Stimulated activated CD4-positive, alpha-beta T cell treated with anti-CD3 and anti-CD28 coated beads, Interleukin-4, amount 100 ng/mL, for 48 hours (primary cell): ENCODE measurements at regions not wholly inside any gene's neighbourhood (a gene's known extent, or its start where the extent isn't known, plus 50 kb on each side); places are given as distances from the start of the nearest gene placed in this dataset.
"Not testable (repeated sequence)": the region's sequence is repeated elsewhere in the genome, so short reads cannot be mapped to it uniquely, and the experiment has no call there.

ENCODE experiments used
- DNase-seq, 2 donors: peaks; one replicate each; pipeline ENCODE4 v3.0.0-alpha.2; 2020; ENCODE audit warnings: low read depth in 2 of 2

DNA sequence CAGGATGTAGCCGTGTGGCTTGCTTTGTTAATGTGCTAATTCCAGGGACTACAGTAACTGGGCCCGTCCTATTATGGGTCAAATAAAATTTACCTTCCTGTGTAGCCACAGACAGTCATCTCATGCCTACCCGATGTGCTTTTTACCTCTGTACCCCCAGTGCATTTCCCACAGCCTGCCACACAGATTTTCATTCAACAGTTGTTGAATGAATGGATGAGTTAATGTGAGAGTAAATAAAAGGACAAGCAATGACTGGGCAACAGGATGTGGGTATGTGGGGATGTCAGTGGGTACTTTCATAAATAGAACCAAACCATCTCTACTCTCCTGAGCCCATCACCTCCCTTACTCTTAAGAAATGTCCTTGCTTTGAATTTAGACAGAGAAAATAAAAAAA lies 441.2 kb upstream of the ZNF462 start:
- no peak for DNase-seq

DNA sequence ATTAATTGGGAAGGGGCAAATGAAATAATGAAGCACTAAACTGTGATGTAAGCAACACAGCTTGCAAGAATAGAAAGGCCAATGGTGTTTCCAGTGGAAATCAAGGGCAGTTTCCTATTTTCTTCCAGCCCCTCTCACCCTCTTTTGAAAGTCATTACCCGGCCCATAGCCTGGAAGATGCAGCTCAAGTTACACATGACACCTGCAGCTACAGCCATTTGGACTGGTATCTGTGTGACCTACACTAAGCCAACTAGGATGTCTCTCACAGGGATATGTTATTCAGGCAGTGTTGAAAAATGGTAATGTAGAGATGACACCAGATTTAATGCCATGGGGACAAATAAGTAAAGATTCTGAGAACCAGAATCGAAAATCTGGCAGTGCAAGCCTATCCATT lies 439.4 kb upstream of the ZNF462 start:
- DNase-seq, result no peak

DNA sequence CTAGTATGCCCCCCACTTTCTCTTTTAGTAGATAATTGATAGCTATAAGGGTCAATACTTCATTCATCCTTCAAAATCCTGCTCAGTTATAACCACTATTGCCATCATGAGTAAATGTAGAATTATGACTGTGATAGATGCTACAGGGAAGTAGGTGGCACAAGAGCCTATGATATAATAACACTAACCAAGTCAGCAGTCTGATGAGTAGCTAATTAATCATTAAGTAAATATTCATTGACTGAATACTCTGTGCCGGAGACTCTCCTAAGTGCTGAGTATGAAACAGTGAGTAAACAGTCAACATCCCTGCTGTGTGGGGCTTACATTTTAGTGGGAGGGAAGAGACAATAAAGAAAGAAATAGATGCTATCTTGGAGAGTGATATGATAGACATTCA lies 430.3 kb upstream of the ZNF462 start:
- no peak for DNase-seq

DNA sequence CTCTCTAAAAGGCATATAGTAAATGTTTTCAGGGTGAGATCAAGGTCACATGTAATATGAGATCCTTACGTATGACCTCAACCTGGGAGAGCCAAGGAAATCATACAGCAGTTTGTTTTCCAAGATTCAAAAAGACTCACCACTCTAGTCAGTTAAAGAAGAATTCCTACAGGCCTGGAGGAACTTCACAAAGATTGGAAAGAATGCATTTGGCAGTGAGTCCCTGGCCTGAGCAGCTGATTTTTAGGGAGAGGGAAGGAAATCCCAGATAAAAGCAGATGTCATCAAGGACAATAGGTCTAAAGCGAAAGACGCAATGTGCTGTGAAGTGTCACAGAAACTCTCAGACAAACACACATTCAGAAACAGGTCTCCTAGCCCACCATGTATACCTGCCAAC lies 424.0 kb upstream of the ZNF462 start:
- DNase-seq, result no peak

DNA sequence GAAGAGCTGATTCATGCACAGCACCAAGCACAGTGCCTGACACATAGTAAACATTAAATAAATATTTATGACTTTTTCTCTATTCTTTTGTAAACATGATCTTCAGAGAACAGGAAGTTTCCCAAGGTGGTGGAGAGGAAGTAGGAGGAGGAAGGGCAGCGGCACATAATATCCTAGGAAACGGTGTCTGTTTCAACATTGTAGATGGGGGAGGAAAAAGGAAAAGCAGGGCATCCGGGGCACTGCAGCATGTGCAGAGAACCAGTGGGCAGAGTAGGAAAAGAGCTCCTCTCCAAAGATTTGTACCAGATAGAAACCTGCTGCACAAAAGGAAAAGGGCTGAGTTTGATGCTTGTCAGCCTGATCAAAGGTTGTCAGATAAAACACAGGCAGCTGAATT lies 421.7 kb upstream of the ZNF462 start:
- DNase-seq, result no peak

DNA sequence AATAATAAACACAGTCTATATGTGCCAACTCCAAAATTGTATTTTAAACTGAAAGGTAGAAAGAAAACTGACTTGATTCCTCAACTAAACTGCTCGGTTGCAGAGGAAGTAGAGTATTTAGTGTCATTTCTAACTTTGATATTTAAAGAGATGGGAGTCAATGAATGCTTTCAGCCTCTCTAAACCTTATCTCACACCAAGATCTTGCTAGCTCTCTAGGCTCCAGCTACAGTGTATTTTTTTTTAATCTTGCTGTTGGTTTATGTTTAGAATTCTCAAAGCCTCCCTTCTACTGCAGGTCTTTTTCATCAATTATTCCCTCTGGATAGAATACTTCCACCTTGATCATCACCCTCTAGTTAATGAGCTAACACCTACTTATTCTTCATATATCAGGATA lies 419.4 kb upstream of the ZNF462 start:
- DNase-seq, result no peak

DNA sequence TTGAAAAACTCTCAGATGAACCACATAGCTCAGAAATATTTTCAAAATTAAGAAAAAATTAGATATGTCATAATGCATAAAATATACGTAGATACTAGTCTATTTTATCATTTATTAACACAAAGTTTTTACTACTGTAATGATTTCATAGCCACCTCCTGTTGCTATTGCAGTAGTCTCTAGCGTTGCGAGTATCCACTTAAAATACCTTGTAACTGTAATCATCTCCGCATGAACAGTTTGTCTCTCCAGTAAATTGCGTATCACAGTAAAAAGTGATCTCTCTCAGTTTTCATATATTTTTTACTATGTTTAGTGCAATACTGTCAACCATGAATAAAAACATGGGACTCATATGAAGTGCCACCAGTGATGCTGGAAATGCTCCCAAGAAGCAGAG lies 417.9 kb upstream of the ZNF462 start:
- no peak for DNase-seq

DNA sequence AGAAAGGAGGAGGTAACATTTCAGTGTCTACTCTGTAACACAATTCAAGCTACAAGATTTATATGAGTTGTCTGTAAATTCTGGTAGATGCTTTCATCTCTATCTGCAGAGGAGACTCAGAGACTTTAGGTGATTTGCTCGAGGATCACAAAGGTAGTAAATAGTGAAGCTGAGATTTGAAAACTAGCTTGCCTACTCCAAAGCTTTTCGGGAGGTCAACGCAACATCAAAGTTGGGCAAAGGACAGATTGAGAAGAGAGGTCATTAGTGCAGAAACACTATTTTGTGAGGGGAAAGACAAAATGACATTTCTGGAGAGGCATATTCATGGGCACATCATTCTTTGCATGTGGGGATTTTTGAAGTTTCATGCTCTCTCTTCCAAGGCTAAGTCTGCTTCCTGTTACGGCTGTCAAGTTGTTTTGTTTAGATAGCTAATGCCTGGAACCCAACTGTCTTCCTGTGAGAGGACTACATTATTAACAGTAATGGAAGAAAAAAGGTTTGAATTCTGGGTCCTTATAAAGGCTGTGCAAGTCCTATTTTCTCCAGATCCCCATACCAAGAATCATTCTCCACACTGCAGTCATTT lies 413.5 kb upstream of the ZNF462 start:
- no peak for DNase-seq

DNA sequence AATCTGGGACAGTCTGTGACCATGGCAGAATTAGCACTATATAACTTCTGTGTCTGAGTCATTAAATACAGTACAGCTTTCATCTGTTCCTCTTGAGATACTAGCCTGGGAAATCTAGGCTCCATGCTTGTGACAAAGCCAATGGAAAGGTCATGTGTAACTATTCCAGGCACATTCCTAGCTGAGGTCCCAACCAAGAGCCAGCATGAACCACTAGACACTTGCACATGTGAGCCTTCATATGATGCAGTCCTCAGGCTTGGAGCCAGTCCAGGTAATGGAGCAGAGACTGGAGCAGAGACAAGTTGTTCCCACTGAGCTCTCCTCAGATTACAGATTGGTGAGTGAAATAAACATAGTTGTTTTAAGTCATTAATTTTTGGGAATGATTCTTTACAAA lies 412.4 kb upstream of the ZNF462 start:
- DNase-seq, result no peak

DNA sequence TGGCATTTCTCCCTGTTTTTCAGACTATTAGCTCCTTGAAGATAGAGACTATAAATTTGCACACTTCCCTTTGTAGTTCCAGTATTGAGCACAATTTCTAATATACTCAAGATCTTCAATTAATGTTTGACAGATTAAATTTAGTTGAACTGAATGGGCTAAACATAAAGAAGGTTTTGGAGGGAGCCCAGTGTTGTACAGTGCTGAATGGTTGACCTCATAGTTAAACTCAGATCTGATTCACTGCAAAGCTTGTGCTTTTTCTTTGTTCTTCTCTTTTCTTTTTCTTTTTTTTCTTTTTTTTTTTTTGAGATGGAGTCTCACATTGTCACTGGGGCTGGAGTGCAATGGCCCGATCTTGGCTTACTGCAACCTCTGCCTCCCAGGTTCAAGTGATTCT lies 411.7 kb upstream of the ZNF462 start:
- no peak for DNase-seq

DNA sequence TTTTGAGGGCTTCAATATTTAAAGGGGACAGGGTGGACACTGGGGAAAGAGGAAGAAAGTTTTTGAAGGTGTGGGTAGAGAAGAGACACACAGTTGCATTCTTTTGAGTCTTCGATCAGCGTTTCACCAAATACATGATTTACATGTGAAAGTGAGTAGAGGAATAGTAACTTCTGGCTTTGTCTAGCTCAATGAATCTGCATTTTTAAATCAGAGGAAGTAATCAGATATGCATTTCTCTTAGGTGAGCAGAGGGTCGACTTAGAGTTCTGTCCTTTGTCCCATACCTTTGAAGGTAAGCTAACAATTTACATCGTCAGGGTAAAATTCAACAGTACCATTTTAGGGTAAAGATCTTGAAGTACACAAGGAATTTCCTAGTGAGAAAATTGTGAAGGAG lies 406.4 kb upstream of the ZNF462 start:
- DNase-seq, result no peak

DNA sequence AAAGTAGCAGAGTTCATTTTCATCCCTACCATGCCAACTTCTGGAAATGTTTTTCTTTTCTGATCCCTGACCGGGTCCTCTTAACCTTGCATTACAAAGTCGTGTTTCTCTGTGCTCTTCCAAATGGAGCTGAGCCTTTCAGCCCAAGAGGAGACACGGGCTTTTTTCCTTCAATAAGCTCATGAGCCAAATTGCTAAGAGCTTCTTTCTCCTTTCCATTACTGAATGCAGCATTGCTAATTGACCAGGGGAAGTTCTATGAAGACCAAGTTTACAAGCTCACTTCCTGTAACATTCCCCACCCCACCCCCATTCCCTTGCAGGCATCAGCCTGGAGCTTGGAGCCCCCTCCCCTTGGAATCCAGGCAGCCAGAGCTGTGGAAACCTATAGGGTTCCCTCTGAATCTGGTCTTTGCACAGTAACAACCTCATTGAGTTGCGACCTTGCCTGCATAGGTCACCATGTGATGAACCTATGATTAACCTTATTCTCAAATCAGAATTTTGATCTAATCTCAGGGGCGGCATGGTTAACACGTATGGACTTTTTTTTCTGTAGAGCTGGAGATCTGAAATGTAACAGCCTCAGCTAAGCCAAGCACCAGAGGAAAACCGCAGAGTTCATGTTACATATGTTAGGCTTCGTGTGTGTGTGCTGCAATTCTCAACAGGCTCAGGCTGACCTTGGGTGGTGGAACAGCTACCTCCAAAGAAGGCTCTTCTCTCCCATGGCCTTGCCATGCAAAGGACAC lies 395.7 kb upstream of the ZNF462 start:
- DNase-seq, result no peak

DNA sequence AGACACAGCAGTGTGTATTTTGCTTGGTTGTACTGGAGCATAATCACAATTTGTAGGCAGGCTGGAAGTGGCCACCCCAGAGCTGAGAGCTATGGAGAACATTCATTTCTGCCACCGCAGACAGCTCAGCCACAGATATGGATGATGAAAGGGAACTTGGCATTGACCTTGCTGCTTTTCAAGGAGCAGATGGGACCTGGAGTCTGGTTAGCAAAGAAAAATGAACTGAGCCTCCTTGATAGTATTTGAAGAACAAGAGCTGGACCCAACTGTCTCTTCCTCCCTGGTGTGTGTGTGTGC lies 395.2 kb upstream of the ZNF462 start:
- DNase-seq, result no peak

DNA sequence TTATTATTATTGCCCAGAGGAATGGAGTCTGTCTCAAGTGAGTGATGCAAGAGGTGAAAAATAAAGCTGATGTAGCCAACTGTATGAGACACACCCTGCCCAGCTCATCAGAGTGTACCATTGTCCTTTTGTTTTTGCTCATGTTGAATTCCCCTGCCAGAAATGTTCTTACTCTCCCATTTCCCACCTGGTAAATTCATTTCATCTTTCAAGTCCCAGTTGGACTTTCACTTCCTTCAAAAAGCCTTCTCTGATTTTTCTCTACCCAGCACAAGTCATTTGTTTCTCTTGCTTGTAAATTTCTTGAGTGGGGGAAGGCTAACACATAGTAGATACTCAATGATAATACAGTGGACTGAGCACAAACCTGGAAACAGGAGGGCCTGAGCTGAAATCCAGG lies 394.5 kb upstream of the ZNF462 start:
- DNase-seq, result no peak

DNA sequence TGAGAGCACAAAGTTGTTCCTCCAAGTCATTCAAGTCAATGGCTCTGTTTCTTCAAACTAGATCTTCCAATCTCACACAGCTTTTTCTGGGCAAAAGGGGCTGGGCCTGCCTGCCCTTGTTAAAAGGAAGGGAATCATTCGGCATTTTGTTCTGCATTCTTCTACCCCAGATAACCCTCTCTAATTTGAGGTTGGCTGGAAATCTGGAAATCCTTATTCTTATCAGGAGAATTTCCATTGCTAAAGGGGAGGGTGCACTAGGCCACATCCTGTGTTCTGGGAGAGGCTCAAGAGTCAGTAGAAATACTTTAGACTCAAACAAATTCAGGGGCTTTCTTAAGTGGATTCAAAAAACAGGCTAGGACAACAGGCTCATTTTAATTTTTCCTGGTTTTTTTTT lies 384.7 kb upstream of the ZNF462 start:
- no peak for DNase-seq

DNA sequence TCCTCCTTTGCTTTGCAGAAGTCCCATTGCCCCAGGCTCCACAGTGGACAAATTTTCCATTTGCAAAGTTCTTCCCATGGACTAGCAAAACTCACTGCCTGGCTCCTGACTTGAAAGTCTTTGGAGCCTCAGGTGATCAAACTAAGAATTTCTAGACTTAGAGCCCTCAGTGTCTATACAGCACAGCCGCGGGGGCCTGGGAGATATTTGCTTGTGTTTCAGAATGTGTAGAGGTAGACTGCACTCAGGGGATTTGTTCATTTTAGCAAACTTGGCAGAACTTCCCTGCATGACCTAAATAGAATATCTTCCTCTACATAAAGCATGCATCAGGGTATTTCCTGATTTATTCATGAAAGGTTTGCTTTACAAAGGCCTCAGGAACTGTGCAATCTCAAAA lies 384.2 kb upstream of the ZNF462 start:
- no peak for DNase-seq

DNA sequence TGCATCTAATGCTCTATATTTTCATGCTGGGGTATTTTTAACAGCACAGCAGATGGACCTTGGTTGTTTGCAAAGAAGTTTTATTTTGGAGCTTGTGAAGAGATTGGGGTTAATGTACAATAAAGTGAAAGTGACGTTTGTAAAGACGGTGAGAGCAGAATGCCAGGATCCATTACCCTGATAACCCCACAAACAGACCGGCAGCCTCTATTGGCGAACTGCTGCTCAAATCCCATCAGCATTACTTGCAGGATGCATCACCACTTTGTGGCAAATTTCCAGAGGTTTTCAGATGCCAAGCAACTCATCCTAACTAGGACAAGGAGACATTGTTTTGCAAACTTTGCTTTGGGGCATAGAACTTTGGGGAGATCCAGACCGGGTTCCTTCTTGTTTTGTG lies 383.3 kb upstream of the ZNF462 start:
- no peak for DNase-seq

DNA sequence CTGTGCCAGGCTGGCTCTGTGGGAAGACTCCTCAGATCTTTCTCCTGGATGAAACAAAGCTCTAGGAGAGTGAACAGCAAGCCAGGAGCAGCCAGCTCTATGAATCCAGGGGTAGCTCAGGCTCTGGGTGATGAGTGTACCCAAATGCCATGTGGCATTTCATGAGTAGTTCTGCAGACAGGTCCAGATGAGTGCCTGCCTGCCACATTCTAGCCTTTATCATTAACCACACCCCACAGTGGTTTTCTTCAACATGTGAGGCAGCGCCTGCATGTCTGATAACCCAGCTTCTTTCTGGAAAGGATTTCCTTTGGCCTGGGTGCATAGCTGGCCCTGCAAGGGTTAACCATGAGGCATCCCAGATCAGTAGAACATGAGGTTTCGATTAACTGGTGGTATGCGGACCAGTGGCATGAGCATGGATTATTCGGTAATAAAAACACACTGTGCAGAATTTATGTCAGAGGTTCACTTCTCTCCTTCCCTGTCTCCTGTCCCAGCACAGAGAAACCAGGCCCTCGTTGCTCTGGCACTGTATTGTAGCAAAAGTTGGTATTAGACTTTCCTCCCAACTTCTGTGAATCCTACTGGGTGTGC lies 381.9 kb upstream of the ZNF462 start:
- no peak for DNase-seq

DNA sequence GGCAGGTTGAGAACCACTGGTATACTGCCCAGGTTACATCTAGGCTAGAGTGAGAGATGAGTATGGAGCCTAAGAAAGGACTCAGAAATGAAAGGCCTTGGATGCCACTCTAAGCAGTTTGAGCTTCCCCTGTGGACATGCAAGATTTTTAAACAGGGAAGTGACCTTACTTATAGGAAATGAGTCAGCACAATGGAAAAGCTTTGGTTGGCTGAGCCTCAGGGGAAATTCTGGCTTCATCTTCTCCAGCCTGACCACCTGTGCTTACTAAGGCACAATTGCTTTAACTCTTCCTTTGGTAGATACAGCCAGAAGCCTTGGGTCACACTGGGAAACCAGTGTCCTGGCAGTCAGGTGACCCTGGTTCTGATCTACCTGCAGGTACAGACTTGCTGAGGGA lies 380.2 kb upstream of the ZNF462 start:
- DNase-seq, result no peak

DNA sequence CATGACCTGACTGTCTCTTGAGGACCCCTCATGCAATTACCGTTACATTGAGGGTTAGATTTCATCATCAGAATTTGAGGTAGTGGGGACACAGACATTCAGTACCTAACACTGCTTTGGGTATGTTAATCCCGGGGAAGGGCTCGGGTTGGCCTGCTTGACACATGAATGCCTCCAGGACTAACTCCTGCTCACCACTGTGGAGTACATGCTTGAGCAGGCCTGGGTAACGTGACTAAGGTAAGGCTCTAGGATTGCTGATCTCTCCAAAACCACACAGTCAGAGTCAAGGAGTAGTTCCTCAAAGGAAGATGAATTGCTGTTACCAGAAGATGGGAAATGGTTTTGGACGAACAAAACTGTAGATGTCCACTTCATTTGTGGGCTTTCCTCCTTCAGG lies 376.3 kb upstream of the ZNF462 start:
- no peak for DNase-seq

DNA sequence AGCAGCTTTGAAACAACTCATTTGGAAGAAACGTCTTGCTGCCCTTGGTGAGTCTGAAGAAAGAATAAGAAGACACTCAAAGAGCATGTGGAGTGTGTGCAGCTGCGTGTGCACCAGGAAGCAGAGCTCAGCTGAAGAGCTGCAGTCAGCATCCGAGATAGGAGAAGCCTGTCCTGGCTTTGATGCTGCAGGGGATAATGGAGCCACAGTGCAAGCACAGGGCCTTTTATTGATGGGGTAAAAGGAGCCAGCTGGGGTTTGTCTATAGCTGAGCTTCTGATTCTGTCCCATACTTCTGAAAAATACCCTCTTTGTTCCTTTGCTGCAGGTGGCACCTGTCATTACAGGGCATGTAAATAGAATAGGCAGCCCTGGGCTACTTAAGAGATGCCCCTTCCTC lies 375.7 kb upstream of the ZNF462 start:
- DNase-seq, result no peak

DNA sequence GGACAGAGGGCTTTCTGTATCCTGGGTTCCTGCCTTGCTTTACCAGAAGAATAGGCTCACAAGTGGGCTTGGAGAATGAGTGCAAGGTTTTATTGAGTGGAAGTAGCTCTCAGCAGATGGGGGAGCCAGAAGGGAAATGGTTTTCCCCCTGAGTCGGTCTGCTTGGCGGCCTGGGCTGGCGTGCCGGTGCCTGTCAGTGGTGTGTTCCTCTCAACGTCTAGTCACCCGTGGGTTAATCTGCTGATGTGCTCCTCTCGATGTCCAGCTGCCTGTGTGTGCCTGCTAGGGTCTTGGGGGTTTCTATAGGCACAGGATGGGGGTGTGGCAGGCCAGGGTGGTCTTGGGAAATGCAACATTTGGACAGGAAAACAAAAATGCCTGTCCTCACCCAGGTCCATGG lies 370.8 kb upstream of the ZNF462 start:
- DNase-seq, result not testable (repeated sequence)

DNA sequence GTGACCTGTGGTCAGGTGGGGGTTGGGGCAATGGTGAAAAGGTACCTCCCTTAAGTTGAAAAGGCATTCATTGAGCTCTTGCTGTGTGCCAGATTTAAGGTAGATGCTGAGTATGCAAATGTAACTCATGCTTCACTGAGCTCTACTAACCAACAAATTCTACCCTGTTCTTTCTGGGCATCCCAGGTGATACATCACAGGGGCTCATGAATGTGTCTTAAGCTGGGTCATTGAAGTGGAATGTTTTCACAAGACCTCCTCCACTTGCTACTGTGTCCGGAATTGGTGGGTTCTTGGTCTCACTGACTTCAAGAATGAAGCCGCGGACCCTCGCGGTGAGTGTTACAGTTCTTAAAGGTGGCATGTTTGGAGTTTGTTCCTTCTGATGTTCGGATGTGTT lies 362.8 kb upstream of the ZNF462 start:
- DNase-seq, result no peak

DNA sequence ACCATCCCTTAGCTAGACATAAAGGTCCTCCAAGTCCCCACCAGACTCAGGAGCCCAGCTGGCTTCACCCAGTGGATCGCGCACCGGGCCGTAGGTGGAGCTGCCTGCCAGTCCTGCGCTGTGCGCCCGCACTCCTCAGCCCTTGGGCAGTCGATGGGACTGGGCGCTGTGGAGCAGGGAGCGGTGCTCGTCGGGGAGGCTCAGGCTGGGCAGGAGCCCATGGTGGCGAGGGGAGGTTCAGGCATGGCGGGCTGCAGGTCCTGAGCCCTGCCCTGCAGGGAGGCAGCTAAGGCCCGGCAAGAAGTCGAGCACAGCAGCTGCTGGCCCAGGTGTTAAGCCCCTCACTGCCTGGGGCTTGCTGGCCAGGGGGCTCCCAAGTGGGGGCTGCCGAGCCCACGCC lies 361.8 kb upstream of the ZNF462 start:
- not testable (repeated sequence) for DNase-seq
